Thyroid gland (tissue), 4 donors: ENCODE measurements at regions not wholly inside any gene's neighbourhood (a gene's known extent, or its start where the extent isn't known, plus 50 kb on each side); places are given as distances from the start of the nearest gene placed in this dataset.

Source experiments
- POLR2A ChIP-seq, 2 donors: fragments of 450-650 bp; IDR thresholded peaks; one replicate each; pipeline ENCODE4 v1.6.1; 2017; ENCODE audit warnings: antibody characterized with exemption in 2 of 2, mild to moderate bottlenecking in 2 of 2, moderate library complexity in 1 of 2
- TF ChIP-seq, protein P1 (sequence below), 6 experiments: fragments of 200-600 bp in 3 of 6; fragments of 450-650 bp in 3 of 6; sonication (generic) in 3 of 6; IDR thresholded peaks; one replicate each; pipeline ENCODE4 v1.5.1; 2016 to 2019; ENCODE audit warnings: antibody characterized with exemption in 6 of 6, mild to moderate bottlenecking in 2 of 6, inconsistent platforms in 1 of 6, moderate library complexity in 1 of 6

DNA sequence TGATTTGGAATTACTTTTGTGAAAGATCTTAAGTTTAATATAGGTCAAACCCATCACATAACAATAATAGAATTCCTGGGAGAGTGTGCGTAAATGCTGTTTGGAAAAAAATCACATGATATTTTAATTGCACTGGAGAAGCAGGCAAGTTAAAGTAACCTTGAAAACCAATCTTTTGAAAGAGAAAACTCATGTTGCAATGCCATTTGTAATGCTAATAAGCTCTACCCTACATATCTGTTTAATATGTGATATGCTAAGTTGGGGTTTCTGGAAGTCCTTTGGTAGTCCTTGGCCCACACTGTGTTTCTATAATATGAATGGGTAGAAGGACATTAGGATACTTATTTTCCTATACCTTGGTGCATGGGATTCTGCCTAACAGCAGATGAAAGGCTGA is 370.4 kb downstream of the DDX10 start:
- TF ChIP-seq POLR2A (IDR thresholded peaks at IDR 0.05), result no peak
- TF ChIP-seq, protein P1, sequence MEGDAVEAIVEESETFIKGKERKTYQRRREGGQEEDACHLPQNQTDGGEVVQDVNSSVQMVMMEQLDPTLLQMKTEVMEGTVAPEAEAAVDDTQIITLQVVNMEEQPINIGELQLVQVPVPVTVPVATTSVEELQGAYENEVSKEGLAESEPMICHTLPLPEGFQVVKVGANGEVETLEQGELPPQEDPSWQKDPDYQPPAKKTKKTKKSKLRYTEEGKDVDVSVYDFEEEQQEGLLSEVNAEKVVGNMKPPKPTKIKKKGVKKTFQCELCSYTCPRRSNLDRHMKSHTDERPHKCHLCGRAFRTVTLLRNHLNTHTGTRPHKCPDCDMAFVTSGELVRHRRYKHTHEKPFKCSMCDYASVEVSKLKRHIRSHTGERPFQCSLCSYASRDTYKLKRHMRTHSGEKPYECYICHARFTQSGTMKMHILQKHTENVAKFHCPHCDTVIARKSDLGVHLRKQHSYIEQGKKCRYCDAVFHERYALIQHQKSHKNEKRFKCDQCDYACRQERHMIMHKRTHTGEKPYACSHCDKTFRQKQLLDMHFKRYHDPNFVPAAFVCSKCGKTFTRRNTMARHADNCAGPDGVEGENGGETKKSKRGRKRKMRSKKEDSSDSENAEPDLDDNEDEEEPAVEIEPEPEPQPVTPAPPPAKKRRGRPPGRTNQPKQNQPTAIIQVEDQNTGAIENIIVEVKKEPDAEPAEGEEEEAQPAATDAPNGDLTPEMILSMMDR (IDR thresholded peaks at IDR 0.05), result no peak
